H1 (cell line): ENCODE measurements at regions not wholly inside any gene's neighbourhood (a gene's known extent, or its start where the extent isn't known, plus 50 kb on each side); places are given as distances from the start of the nearest gene placed in this dataset.

Experiments used
- CTCF ChIA-PET: fragments of 300-600 bp; sonication (Branson Sonifier 250); formaldehyde crosslinking; loops from one replicate; lab custom pipeline; 2021; ENCODE audit not compliant: partially characterized antibody; lab: Charles Lee
- POLR2A ChIA-PET: fragments of 300-600 bp; sonication (Branson Sonifier 250); formaldehyde crosslinking; loops from one replicate; lab custom pipeline; 2021; ENCODE audit warnings: inconsistent platforms; ENCODE audit not compliant: partially characterized antibody; lab: Charles Lee
- DNase-seq, 2 experiments: peaks; one replicate each; pipeline versions ENCODE4 v3.0.0 to v3.0.0-alpha.2; 2010 to 2022; ENCODE audit warnings: low spot score in 2 of 2, low read depth in 1 of 2, mixed read lengths in 1 of 2
- FAIRE-seq: peaks from 2 replicates; lab custom pipeline; 2011; peaks lifted over from hg19 to GRCh38; lab: Jason Lieb, UNC
- H2AFZ ChIP-seq: 2 replicates; pipeline ENCODE4 v1.8.1; 2012; ENCODE audit warnings: low read length, inconsistent platforms
- H2AK5ac ChIP-seq: 2 replicates; pipeline ENCODE4 v1.6.1; 2013; ENCODE audit warnings: low read depth, low read length
- H2BK120ac ChIP-seq: replicated peaks from 2 replicates; pipeline ENCODE3; 2013; ENCODE audit warnings: low read depth, low read length, inconsistent platforms
- H2BK12ac ChIP-seq: 2 replicates; pipeline ENCODE4 v1.6.1; 2013; ENCODE audit warnings: low read depth, low read length
- H2BK15ac ChIP-seq: 2 replicates; pipeline ENCODE4 v1.6.1; 2013; ENCODE audit warnings: low read length
- H2BK20ac ChIP-seq: 2 replicates; pipeline ENCODE4 v1.6.1; 2013; ENCODE audit warnings: low read length
- H2BK5ac ChIP-seq: 2 replicates; pipeline ENCODE4 v1.6.1; 2013; ENCODE audit warnings: low read depth, low read length
- H3K14ac ChIP-seq: 2 replicates; pipeline ENCODE4 v1.6.1; 2013; ENCODE audit warnings: inconsistent platforms; ENCODE audit not compliant: insufficient read length
- H3K18ac ChIP-seq: 2 replicates; pipeline ENCODE4 v1.6.1; 2013; ENCODE audit warnings: low read length; ENCODE audit errors: extremely low read depth
- H3K23ac ChIP-seq: 2 replicates; pipeline ENCODE4 v1.6.1; 2013; ENCODE audit warnings: inconsistent platforms; ENCODE audit not compliant: insufficient read length
- H3K23me2 ChIP-seq: 2 replicates; pipeline ENCODE4 v1.6.1; 2013; ENCODE audit warnings: low read depth, low read length
- H3K27ac ChIP-seq: 2 replicates; pipeline ENCODE4 v1.6.1; 2011; ENCODE audit warnings: low read depth, low read length, inconsistent platforms
- H3K27me3 ChIP-seq, 4 experiments: replicated peaks in 1 of 4; 1 replicate in 1 of 4; 2 replicates in 3 of 4; pipeline versions ENCODE4 v1.6.1 to v1.8.1; 2011 to 2013; ENCODE audit warnings: low read length in 3 of 4, mild to moderate bottlenecking in 3 of 4, inconsistent platforms in 2 of 4, mixed read lengths in 2 of 4, moderate library complexity in 1 of 4; ENCODE audit not compliant: control insufficient read depth in 3 of 4, insufficient read depth in 3 of 4; ENCODE audit errors: extremely low read depth in 1 of 4
- H3K36me3 ChIP-seq, 4 experiments: 2 replicates each; pipeline versions ENCODE4 v1.6.1 to v1.8.1; 2011 to 2013; ENCODE audit warnings: mild to moderate bottlenecking in 4 of 4, low read length in 3 of 4, moderate library complexity in 2 of 4, control low read depth in 1 of 4, inconsistent platforms in 1 of 4; ENCODE audit not compliant: insufficient read depth in 4 of 4, control insufficient read depth in 2 of 4
- H3K4ac ChIP-seq: replicated peaks from 2 replicates; pipeline ENCODE3; 2013; ENCODE audit warnings: low read length, low read depth, mixed read lengths, inconsistent platforms; ENCODE audit not compliant: insufficient read length
- H3K4me1 ChIP-seq, 4 experiments: replicated peaks in 1 of 4; 1 replicate in 1 of 4; 2 replicates in 3 of 4; pipeline versions ENCODE4 v1.6.1 to v1.8.1; 2011 to 2013; ENCODE audit warnings: low read length in 3 of 4, inconsistent platforms in 2 of 4, mixed read lengths in 1 of 4; ENCODE audit not compliant: insufficient read depth in 4 of 4, control insufficient read depth in 3 of 4
- H3K4me2 ChIP-seq, 2 experiments: 2 replicates each; pipeline versions ENCODE4 v1.6.1 to v1.8.1; 2011 to 2013; ENCODE audit warnings: low read depth in 2 of 2, low read length in 2 of 2, control low read depth in 1 of 2, inconsistent platforms in 1 of 2, mild to moderate bottlenecking in 1 of 2; ENCODE audit not compliant: insufficient read depth in 1 of 2
- H3K4me3 ChIP-seq, 4 experiments: fragments of 200-600, 300-600 bp in 1 of 4; sonication (generic), shearing (Covaris generic), sonication (Bioruptor Twin) in 1 of 4; 2 replicates each; pipeline versions ENCODE4 v1.5.1 to v1.8.1; 2011 to 2016; ENCODE audit warnings: low read length in 4 of 4, low read depth in 3 of 4, control low read depth in 2 of 4, inconsistent platforms in 2 of 4, mild to moderate bottlenecking in 2 of 4, mixed read lengths in 1 of 4, moderate library complexity in 1 of 4; ENCODE audit not compliant: insufficient read depth in 2 of 4; ENCODE audit errors: extremely low read depth in 1 of 4
- H3K56ac ChIP-seq: replicated peaks from 2 replicates; pipeline ENCODE3; 2013; ENCODE audit warnings: low read depth, mild to moderate bottlenecking, mixed read lengths, low read length, inconsistent platforms; ENCODE audit not compliant: insufficient read length
- H3K79me1 ChIP-seq: 2 replicates; pipeline ENCODE4 v1.6.1; 2013; ENCODE audit warnings: low read depth, low read length, control low read depth
- H3K79me2 ChIP-seq, 2 experiments: 2 replicates each; pipeline versions ENCODE4 v1.6.1 to v1.8.1; 2012 to 2013; ENCODE audit warnings: low read length in 2 of 2, mild to moderate bottlenecking in 2 of 2, inconsistent platforms in 1 of 2; ENCODE audit not compliant: insufficient read depth in 2 of 2, control insufficient read depth in 1 of 2
- H3K9ac ChIP-seq, 4 experiments: replicated peaks in 1 of 4; 1 replicate in 1 of 4; 2 replicates in 3 of 4; pipeline versions ENCODE4 v1.6.1 to v1.8.1; 2011 to 2013; ENCODE audit warnings: low read depth in 3 of 4, low read length in 3 of 4, control low read depth in 2 of 4, mild to moderate bottlenecking in 2 of 4, moderate library complexity in 2 of 4, inconsistent platforms in 1 of 4; ENCODE audit errors: extremely low read depth in 1 of 4
- H3K9me3 ChIP-seq, 2 experiments: 2 replicates each; pipeline versions ENCODE4 v1.6.1 to v1.8.1; 2012 to 2013; ENCODE audit warnings: mild to moderate bottlenecking in 2 of 2, moderate library complexity in 2 of 2, control low read depth in 1 of 2, inconsistent platforms in 1 of 2, low read depth in 1 of 2, low read length in 1 of 2, mixed read lengths in 1 of 2; ENCODE audit not compliant: insufficient read depth in 2 of 2
- H4K20me1 ChIP-seq, 2 experiments: replicated peaks in 1 of 2; 2 replicates each; pipeline versions ENCODE3 to v1.8.1; 2011 to 2013; ENCODE audit warnings: inconsistent platforms in 2 of 2, low read length in 2 of 2, mild to moderate bottlenecking in 1 of 2; ENCODE audit not compliant: insufficient read depth in 2 of 2, control insufficient read depth in 1 of 2
- H4K5ac ChIP-seq: 2 replicates; pipeline ENCODE4 v1.6.1; 2013; ENCODE audit warnings: low read length, low read depth, mixed read lengths, inconsistent platforms; ENCODE audit not compliant: insufficient read length
- H4K8ac ChIP-seq: 2 replicates; pipeline ENCODE4 v1.8.0; 2013; ENCODE audit warnings: mild to moderate bottlenecking, moderate library complexity, low read length, inconsistent platforms; ENCODE audit not compliant: insufficient read depth; ENCODE audit errors: extremely low read depth
- H4K91ac ChIP-seq: replicated peaks from 2 replicates; pipeline ENCODE3; 2013; ENCODE audit warnings: low read length, mixed read lengths, inconsistent platforms; ENCODE audit not compliant: insufficient read length
- CTBP2 ChIP-seq: IDR thresholded peaks from 2 replicates; pipeline ENCODE4 v1.7.0; 2011; ENCODE audit warnings: borderline replicate concordance, mild to moderate bottlenecking, moderate library complexity, mixed read lengths, low read length; ENCODE audit not compliant: insufficient read depth, insufficient read length
- E2F6 ChIP-seq: IDR thresholded peaks from 2 replicates; pipeline ENCODE4 v1.6.1; 2012; ENCODE audit warnings: inconsistent platforms
- WGBS, 2 experiments: shearing (Covaris generic) in 1 of 2; methylation state at CpG; one replicate each; pipeline versions ENCODE4 v1.1.6 to v1.1.7; 2013 to 2015; ENCODE audit warnings: low lambda C conversion rate in 2 of 2, mixed read lengths in 2 of 2, inconsistent platforms in 1 of 2, low coverage in 1 of 2, missing lambda C conversion rate in 1 of 2; ENCODE audit not compliant: insufficient replicate concordance in 2 of 2, insufficient coverage in 1 of 2, insufficient read length in 1 of 2; ENCODE audit errors: extremely low coverage in 1 of 2, missing lambda C conversion rate in 1 of 2; 5-methylcytosine and 5-hydroxymethylcytosine counted together

GRCh38 chr5:68838157-68838718, 255.6 kb upstream of the SLC30A5 start:
- no peak overlapping the region for H3K56ac ChIP-seq
- no peak overlapping the region for H2AK5ac ChIP-seq
- no peaks in the 10 kb centered on the region for H4K20me1 ChIP-seq
- no peaks in the 10 kb centered on the region for H3K23me2 ChIP-seq
- no peak overlapping the region for H3K23ac ChIP-seq
- H2BK20ac ChIP-seq, result no peak overlapping the region
- 74% methylated on average over 3 of the region's 3 CpGs; no CpG with 5 or more reads in 1 of the 2 experiments for WGBS, 2 experiments
- no peak overlapping the region for H2BK12ac ChIP-seq
- no peak overlapping the region for H3K27ac ChIP-seq
- H3K14ac ChIP-seq, result no peak overlapping the region
- no peaks in the 10 kb centered on the region for H3K79me2 ChIP-seq
- no peak for DNase-seq
- no peaks in the 10 kb centered on the region for H3K36me3 ChIP-seq
- POLR2A ChIA-PET, result no interaction called here
- no peaks in the 10 kb centered on the region for H3K9me3 ChIP-seq
- H3K4me3 ChIP-seq, result no peak overlapping the region
- no peaks in the 10 kb centered on the region for H3K27me3 ChIP-seq
- H3K4ac ChIP-seq, result no peak overlapping the region
- H3K79me1 ChIP-seq, result no peaks in the 10 kb centered on the region
- no peak overlapping the region for H3K9ac ChIP-seq
- H4K8ac ChIP-seq, result no peak overlapping the region
- no peak overlapping the region for H2BK5ac ChIP-seq
- CTCF ChIA-PET, result interaction anchor here (1.3 kb wide), 1 partner anchor 49 kb away, joined by 3 read pairs; no protein-coding TSS in a partner anchor
- TF ChIP-seq E2F6 (no peak), CTBP2 (no peak)
- H3K4me2 ChIP-seq, result no peak overlapping the region
- no peak overlapping the region for H2BK15ac ChIP-seq
- no peak overlapping the region for H2AFZ ChIP-seq
- H4K91ac ChIP-seq, result no peak overlapping the region
- FAIRE-seq, result no peak
- peaks cover 0 to 3% (median 0%) of the 10 kb centered on the region in 4 experiments; a peak in 1 of 7 replicates for H3K4me1 ChIP-seq
- no peak overlapping the region for H2BK120ac ChIP-seq
- no peak overlapping the region for H3K18ac ChIP-seq
- H4K5ac ChIP-seq, result no peak overlapping the region
